BLaER1 treated with 17β-estradiol and CSF1 and Interleukin-3, amounts not matched to agents 10 nM and 100 nM (cell line): ENCODE measurements at regions not wholly inside any gene's neighbourhood (a gene's known extent, or its start where the extent isn't known, plus 50 kb on each side); places are given as distances from the start of the nearest gene placed in this dataset.

ENCODE experiments used
- H3K27ac ChIP-seq, 11 experiments: shearing (Covaris generic); formaldehyde crosslinking; 2 replicates each; pipeline ENCODE4 v1.8.1; 2022
- H3K27me3 ChIP-seq, 11 experiments: shearing (Covaris generic); formaldehyde crosslinking; 2 replicates each; pipeline ENCODE4 v1.8.1; 2022
- H3K36me3 ChIP-seq, 11 experiments: shearing (Covaris generic); formaldehyde crosslinking; 2 replicates each; pipeline ENCODE4 v1.8.1; 2022
- H3K4me1 ChIP-seq, 10 experiments: shearing (Covaris generic); formaldehyde crosslinking; 2 replicates each; pipeline ENCODE4 v1.8.1; 2022
- H3K4me2 ChIP-seq, 11 experiments: shearing (Covaris generic); formaldehyde crosslinking; 2 replicates each; pipeline ENCODE4 v1.8.1; 2022
- H3K4me3 ChIP-seq, 10 experiments: shearing (Covaris generic); formaldehyde crosslinking; 2 replicates each; pipeline ENCODE4 v1.8.1; 2022
- H3K9ac ChIP-seq, 11 experiments: shearing (Covaris generic); formaldehyde crosslinking; 2 replicates each; pipeline ENCODE4 v1.8.1; 2022
- H3K9me3 ChIP-seq, 11 experiments: shearing (Covaris generic); formaldehyde crosslinking; replicated peaks in 1 of 11; 2 replicates each; pipeline ENCODE4 v1.8.1; 2022
- H4K20me1 ChIP-seq, 11 experiments: shearing (Covaris generic); formaldehyde crosslinking; 2 replicates each; pipeline ENCODE4 v1.8.1; 2022
- Cebpa-rat ChIP-seq, 11 experiments: shearing (Covaris generic); IDR thresholded peaks; 2 replicates each; pipeline ENCODE4 v1.8.1; 2022

- Histone ChIP-seq H4K20me1 (no peaks in the 10 kb centered on the region), H3K27me3 (no peaks in the 10 kb centered on the region), H3K4me3 (no peak overlapping the region), H3K36me3 (no peaks in the 10 kb centered on the region), H3K4me1 (no peaks in the 10 kb centered on the region), H3K9me3 (peaks cover 0 to 8% (median under 1%) of the 10 kb centered on the region in 11 experiments; a peak in 11 of 22 replicates), H3K4me2 (no peak overlapping the region), H3K9ac (no peak overlapping the region), H3K27ac (no peak overlapping the region)
- TF ChIP-seq Cebpa-rat (IDR thresholded peaks at IDR 0.05), result no peak
These were observed 91.8 kb upstream of the CCDC112 start for GRCh38 chr5:115388240-115388639.

DNA sequence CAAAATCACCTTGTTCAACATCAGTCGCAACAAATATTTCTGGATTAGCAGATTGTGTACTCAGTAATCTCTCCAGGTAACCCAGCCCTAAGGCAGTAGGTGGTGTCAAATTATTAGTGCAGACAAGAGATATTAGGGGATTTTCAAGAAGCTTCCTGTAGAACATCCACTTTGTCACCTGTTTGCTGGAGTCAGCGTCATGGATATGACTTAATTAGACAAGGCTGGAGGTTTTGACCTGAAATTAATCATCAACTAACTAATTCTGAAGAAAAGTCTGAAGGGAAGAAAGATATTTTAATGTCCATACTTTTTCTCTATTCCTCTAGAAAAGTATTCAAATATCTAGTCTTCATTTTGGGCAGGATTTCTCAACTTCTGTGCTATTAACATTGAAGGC is 91.4 kb upstream of the CCDC112 start:
- Histone ChIP-seq H3K9ac (no peak overlapping the region), H3K27me3 (no peaks in the 10 kb centered on the region), H3K4me3 (no peak overlapping the region), H3K4me1 (no peaks in the 10 kb centered on the region), H3K36me3 (no peaks in the 10 kb centered on the region), H3K27ac (no peak overlapping the region), H3K9me3 (peaks cover 0 to 4% (median 0%) of the 10 kb centered on the region in 11 experiments; a peak in 2 of 22 replicates), H4K20me1 (no peaks in the 10 kb centered on the region), H3K4me2 (no peak overlapping the region)
- TF ChIP-seq Cebpa-rat (IDR thresholded peaks at IDR 0.05), result no peak

- no peaks in the 10 kb centered on the region for H3K27me3 ChIP-seq
- no peak overlapping the region for H3K4me3 ChIP-seq
- H4K20me1 ChIP-seq, result no peaks in the 10 kb centered on the region
- H3K9me3 ChIP-seq, result no peaks in the 10 kb centered on the region
- H3K9ac ChIP-seq, result no peak overlapping the region
- TF ChIP-seq Cebpa-rat (IDR thresholded peaks at IDR 0.05), result no peak
- H3K4me2 ChIP-seq, result no peak overlapping the region
- peaks cover 0 to under 1% (median 0%) of the 10 kb centered on the region in 10 experiments; a peak in 1 of 20 replicates for H3K4me1 ChIP-seq
- H3K36me3 ChIP-seq, result no peaks in the 10 kb centered on the region
- H3K27ac ChIP-seq, result no peak overlapping the region
These were observed 90.2 kb upstream of the CCDC112 start for GRCh38 chr5:115386657-115387056.

- H3K4me3 ChIP-seq, result no peak overlapping the region
- no peaks in the 10 kb centered on the region for H3K36me3 ChIP-seq
- peaks cover 0 to 12% (median 0%) of the 10 kb centered on the region in 10 experiments; a peak in 3 of 20 replicates for H3K4me1 ChIP-seq
- no peak overlapping the region for H3K4me2 ChIP-seq
- H3K9me3 ChIP-seq, result no peaks in the 10 kb centered on the region
- no peak overlapping the region for H3K9ac ChIP-seq
- no peak overlapping the region for H3K27ac ChIP-seq
- H4K20me1 ChIP-seq, result no peaks in the 10 kb centered on the region
- H3K27me3 ChIP-seq, result no peaks in the 10 kb centered on the region
- no peak for TF ChIP-seq Cebpa-rat (IDR thresholded peaks at IDR 0.05)
These were observed 88.3 kb upstream of the CCDC112 start for GRCh38 chr5:115384587-115385375.

DNA sequence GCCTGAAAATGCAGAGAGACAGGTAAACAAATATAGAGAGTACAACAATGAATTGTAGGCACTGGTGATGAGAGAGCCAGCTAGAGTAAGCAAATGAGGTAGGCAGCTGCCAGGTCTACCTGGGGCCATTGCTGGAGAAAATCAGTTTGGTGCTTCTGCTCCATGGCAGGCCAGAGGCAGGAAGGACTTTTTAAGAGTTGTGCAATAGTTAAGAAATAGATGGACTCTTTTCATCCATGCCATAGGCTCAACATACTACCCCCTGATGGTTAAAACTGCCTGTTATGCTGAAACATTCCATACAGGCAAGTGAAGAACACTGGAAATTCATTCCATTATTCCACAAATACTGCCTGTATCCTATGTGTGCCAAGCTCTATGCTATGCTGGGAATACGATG is 86.5 kb upstream of the CCDC112 start:
- Histone ChIP-seq H3K9me3 (no peaks in the 10 kb centered on the region), H4K20me1 (no peaks in the 10 kb centered on the region), H3K27ac (no peak overlapping the region), H3K4me1 (peaks cover 0 to 30% (median 0%) of the 10 kb centered on the region in 10 experiments; a peak in 4 of 20 replicates), H3K4me3 (no peak overlapping the region), H3K36me3 (no peaks in the 10 kb centered on the region), H3K27me3 (no peaks in the 10 kb centered on the region), H3K9ac (no peak overlapping the region), H3K4me2 (no peak overlapping the region)
- peak in 5 of 11 experiments; percentile 9 to 80 (median 52); a peak in 6 of 22 replicates for TF ChIP-seq Cebpa-rat (IDR thresholded peaks at IDR 0.05)

DNA sequence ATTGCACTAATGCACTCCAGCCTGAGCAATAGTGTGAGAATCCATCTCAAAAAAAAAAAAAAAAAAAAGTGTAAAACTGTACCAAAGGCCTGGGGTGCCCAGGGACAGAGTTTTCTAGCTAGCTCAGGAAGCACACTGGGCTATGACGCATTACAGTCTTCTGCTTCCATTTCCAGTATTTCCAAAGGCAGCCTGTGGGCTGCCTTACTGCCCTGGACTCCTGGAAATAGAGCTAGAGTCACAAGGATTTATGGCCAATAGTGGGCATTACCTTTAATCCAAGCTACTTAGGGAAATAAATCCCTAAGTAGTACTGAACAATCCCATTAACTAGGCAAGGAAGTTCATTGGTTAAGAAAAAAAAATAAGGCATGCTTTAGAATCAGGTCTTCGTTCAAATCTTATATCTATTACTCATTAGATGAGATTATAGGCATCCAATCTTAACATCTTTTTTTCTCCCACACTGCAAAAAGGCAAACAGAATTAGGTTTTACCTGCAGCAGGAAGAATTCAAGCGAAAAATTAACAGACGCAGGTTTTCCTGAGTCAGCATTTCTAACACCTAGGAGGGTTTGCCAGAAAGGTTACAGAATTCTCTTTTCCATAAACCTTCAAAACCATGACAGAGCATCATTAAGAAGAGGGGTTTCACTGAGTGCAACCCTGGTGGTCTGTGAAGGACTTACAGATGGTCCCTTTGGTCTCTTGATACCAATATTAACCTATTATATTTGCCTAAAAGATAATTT is 85.6 kb upstream of the CCDC112 start:
- no peaks in the 10 kb centered on the region for H3K36me3 ChIP-seq
- no peak overlapping the region for H3K4me2 ChIP-seq
- no peaks in the 10 kb centered on the region for H3K27me3 ChIP-seq
- H3K27ac ChIP-seq, result no peak overlapping the region
- TF ChIP-seq Cebpa-rat (IDR thresholded peaks at IDR 0.05), result no peak
- no peak overlapping the region for H3K4me3 ChIP-seq
- no peaks in the 10 kb centered on the region for H3K9me3 ChIP-seq
- no peak overlapping the region for H3K9ac ChIP-seq
- peaks cover 0 to 39% (median 0%) of the 10 kb centered on the region in 10 experiments; a peak in 6 of 20 replicates for H3K4me1 ChIP-seq
- no peaks in the 10 kb centered on the region for H4K20me1 ChIP-seq

- Histone ChIP-seq H3K9me3 (no peaks in the 10 kb centered on the region), H3K27ac (no peak overlapping the region), H3K4me3 (no peak overlapping the region), H3K9ac (no peak overlapping the region), H3K4me2 (peak overlapping the region in 2 of 11 experiments; percentile 55; a peak in 4 of 22 replicates), H3K4me1 (peaks cover 0 to 41% (median 0%) of the 10 kb centered on the region in 10 experiments; a peak in 6 of 20 replicates), H3K27me3 (no peaks in the 10 kb centered on the region), H4K20me1 (no peaks in the 10 kb centered on the region), H3K36me3 (no peaks in the 10 kb centered on the region)
- no peak for TF ChIP-seq Cebpa-rat (IDR thresholded peaks at IDR 0.05)
These were observed 83.3 kb upstream of the CCDC112 start for GRCh38 chr5:115379622-115380344.

- peaks cover 0 to 41% (median 0%) of the 10 kb centered on the region in 10 experiments; a peak in 6 of 20 replicates for H3K4me1 ChIP-seq
- no peaks in the 10 kb centered on the region for H3K27me3 ChIP-seq
- H3K4me2 ChIP-seq, result peak overlapping the region in 1 of 11 experiments; percentile 2; a peak in 2 of 22 replicates
- no peak overlapping the region for H3K9ac ChIP-seq
- H3K27ac ChIP-seq, result no peak overlapping the region
- no peak overlapping the region for H3K4me3 ChIP-seq
- H3K9me3 ChIP-seq, result no peaks in the 10 kb centered on the region
- H3K36me3 ChIP-seq, result no peaks in the 10 kb centered on the region
- no peak for TF ChIP-seq Cebpa-rat (IDR thresholded peaks at IDR 0.05)
- no peaks in the 10 kb centered on the region for H4K20me1 ChIP-seq
These were observed 82.3 kb upstream of the CCDC112 start for GRCh38 chr5:115378754-115379153.
